Neural progenitor cell (in vitro differentiated cells): ENCODE measurements at regions not wholly inside any gene's neighbourhood (a gene's known extent, or its start where the extent isn't known, plus 50 kb on each side); places are given as distances from the start of the nearest gene placed in this dataset.

Source experiments
- CTCF ChIP-seq: fragments of 200-600 bp; sonication (generic); IDR thresholded peaks from 2 replicates; pipeline ENCODE4 v1.5.1; 2017; ENCODE audit warnings: antibody characterized with exemption, mild to moderate bottlenecking
- EZH2 ChIP-seq: fragments of 200-600 bp; sonication (generic); IDR thresholded peaks from 2 replicates; pipeline ENCODE4 v1.6.1; 2017; ENCODE audit warnings: antibody characterized with exemption, mild to moderate bottlenecking, moderate library complexity
- EZH2phosphoT487 ChIP-seq: fragments of 200-600 bp; sonication (generic); IDR thresholded peaks from 2 replicates; pipeline ENCODE4 v1.6.1; 2017; ENCODE audit warnings: antibody characterized with exemption

- no peak for TF ChIP-seq CTCF
- no peak for TF ChIP-seq EZH2
- no peak for TF ChIP-seq EZH2phosphoT487
Measured at GRCh38 chr2:67878743-67879142, 184.1 kb downstream of the C1D start.
